ENCODE measurements at regions not wholly inside any gene's neighbourhood (a gene's known extent, or its start where the extent isn't known, plus 50 kb on each side); places are given as distances from the start of the nearest gene placed in this dataset.

DNA sequence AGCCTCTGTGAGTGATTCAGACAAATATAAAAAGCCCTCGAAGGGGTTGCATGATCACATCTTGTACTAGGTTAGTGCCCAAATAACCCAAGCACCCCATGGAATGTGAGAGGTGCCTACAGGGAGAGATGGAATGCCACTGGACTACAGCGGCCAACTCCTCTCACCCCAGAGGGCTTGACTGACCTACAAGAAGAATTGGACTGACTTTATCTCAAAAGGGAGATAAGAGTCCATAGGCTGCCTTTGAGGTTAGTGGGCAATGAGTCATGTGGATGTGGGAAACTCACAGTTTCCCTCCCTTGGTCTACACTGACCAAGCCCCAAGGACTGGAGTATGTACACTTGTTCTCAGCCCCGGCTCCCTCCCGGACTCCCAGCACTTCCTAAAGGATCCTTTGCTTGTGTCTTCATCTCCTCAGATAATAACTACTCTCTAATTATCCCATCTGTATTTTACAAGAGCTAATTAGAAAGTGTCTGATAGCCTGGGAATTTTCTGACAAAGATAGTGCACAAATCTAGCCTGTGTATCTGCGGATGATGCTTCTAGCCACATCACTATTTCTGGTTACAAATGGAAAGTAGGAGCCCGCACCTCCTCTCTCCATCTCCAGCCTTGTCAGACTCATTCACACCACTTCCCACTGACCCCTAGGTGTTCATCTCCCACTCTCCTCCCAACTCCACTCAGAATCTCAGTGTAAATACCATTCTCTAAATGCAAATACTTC, 547.8 kb upstream of the TBL1XR1 start:
- DNase-seq (ENCODE audit: extremely low spot score), result no peak
- H3K36me3 ChIP-seq, result no peaks in the 10 kb centered on the region
- no peak overlapping the region for H3K4me3 ChIP-seq
- 92% methylated on average over 6 of the region's 6 CpGs for WGBS
- intact Hi-C loops (cut with DNase I), result no loop called here
- no peak for TF ChIP-seq POLR2AphosphoS5 (IDR thresholded peaks at IDR 0.05)
- TF ChIP-seq POLR2A (IDR thresholded peaks at IDR 0.05; ENCODE audit: low read depth), result no peak
- TF ChIP-seq, protein P1, sequence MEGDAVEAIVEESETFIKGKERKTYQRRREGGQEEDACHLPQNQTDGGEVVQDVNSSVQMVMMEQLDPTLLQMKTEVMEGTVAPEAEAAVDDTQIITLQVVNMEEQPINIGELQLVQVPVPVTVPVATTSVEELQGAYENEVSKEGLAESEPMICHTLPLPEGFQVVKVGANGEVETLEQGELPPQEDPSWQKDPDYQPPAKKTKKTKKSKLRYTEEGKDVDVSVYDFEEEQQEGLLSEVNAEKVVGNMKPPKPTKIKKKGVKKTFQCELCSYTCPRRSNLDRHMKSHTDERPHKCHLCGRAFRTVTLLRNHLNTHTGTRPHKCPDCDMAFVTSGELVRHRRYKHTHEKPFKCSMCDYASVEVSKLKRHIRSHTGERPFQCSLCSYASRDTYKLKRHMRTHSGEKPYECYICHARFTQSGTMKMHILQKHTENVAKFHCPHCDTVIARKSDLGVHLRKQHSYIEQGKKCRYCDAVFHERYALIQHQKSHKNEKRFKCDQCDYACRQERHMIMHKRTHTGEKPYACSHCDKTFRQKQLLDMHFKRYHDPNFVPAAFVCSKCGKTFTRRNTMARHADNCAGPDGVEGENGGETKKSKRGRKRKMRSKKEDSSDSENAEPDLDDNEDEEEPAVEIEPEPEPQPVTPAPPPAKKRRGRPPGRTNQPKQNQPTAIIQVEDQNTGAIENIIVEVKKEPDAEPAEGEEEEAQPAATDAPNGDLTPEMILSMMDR (IDR thresholded peaks at IDR 0.05), result no peak
- TF ChIP-seq EP300 (IDR thresholded peaks at IDR 0.05), result no peak
- no peaks in the 10 kb centered on the region for H3K9me3 ChIP-seq
- no peaks in the 10 kb centered on the region for H3K27me3 ChIP-seq
- no peak overlapping the region for H3K27ac ChIP-seq (replicated peaks in 1 of 4)
- H3K4me1 ChIP-seq, result peaks cover 7 to 11% (median 8%) of the 10 kb centered on the region in 4 donors

DNA sequence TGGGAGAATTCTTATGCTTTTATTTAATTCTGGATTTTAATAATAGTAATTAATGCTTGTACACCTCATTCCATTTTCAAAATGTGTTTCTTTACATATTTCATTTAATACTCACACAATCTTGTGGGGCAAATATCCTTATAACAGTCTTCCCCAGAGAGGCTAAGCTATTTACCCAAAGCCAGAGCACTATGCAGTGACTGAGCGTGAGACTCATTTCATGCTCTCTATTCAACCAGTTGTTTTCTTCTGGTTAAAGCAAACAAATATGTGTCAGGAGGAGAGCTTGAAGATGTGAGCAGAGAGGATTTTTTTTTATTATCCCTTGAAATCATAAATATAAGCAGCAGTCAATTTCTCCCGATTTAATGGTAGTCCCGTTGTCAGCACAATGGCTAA, 548.3 kb upstream of the TBL1XR1 start:
- Histone ChIP-seq H3K36me3 (no peaks in the 10 kb centered on the region), H3K9me3 (no peaks in the 10 kb centered on the region), H3K4me1 (peaks cover 7 to 11% (median 8%) of the 10 kb centered on the region in 4 donors), H3K27ac (replicated peaks in 1 of 4) (no peak overlapping the region), H3K4me3 (no peak overlapping the region), H3K27me3 (no peaks in the 10 kb centered on the region)
- TF ChIP-seq EP300 (IDR thresholded peaks at IDR 0.05) (no peak), POLR2AphosphoS5 (IDR thresholded peaks at IDR 0.05) (no peak), POLR2A (IDR thresholded peaks at IDR 0.05; ENCODE audit: low read depth) (no peak)
- TF ChIP-seq, protein P1 (IDR thresholded peaks at IDR 0.05), result no peak
- no peak for DNase-seq (ENCODE audit: extremely low spot score)
- intact Hi-C loops (cut with DNase I), result no loop called here
- WGBS, result 77% methylated on average over 3 of the region's 3 CpGs

- 75% methylated on average over 3 of the region's 3 CpGs for WGBS
- Histone ChIP-seq H3K4me1 (peaks cover 7 to 13% (median 8%) of the 10 kb centered on the region in 4 donors), H3K27me3 (no peaks in the 10 kb centered on the region), H3K36me3 (no peaks in the 10 kb centered on the region), H3K9me3 (no peaks in the 10 kb centered on the region), H3K27ac (replicated peaks in 1 of 4) (peak overlapping the region in 1 of 4 donors; percentile 22), H3K4me3 (no peak overlapping the region)
- DNase-seq (ENCODE audit: extremely low spot score), result no peak
- TF ChIP-seq POLR2A (IDR thresholded peaks at IDR 0.05; ENCODE audit: low read depth), result no peak
- TF ChIP-seq, protein P1 (IDR thresholded peaks at IDR 0.05), result no peak
- no peak for TF ChIP-seq POLR2AphosphoS5 (IDR thresholded peaks at IDR 0.05)
- TF ChIP-seq EP300 (IDR thresholded peaks at IDR 0.05), result peak; percentile 56
- intact Hi-C loops (cut with DNase I), result no loop called here
Observed at GRCh38 chr3:177746337-177746933, 549.2 kb upstream of the TBL1XR1 start.

DNA sequence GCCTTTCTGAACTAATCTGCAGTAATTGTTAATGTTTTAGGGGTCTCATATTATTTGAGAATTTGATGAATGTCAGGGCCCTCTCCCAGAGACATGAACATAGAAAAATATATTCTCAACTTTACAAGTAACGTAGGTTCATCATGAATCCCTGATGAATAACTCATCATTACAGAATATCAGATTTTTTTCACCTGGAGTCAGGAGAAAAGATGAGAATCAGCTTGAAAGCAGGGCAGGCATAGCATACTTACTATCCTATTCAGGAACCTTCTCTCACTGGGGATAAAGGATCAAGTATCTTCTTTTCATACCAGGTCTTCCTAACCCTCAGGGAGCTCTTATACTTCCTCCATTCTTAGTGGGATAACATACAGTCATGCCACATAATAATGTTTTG, 552.6 kb upstream of the TBL1XR1 start:
- Histone ChIP-seq H3K4me3 (no peak overlapping the region), H3K36me3 (no peaks in the 10 kb centered on the region), H3K27me3 (no peaks in the 10 kb centered on the region), H3K27ac (replicated peaks in 1 of 4) (no peak overlapping the region), H3K4me1 (peaks cover 27 to 32% (median 29%) of the 10 kb centered on the region in 4 donors), H3K9me3 (no peaks in the 10 kb centered on the region)
- intact Hi-C loops (cut with DNase I), result no loop called here
- 96% methylated on average over 1 of the region's 1 CpG for WGBS
- TF ChIP-seq, protein P1 (IDR thresholded peaks at IDR 0.05), result no peak
- TF ChIP-seq EP300 (IDR thresholded peaks at IDR 0.05) (no peak), POLR2AphosphoS5 (IDR thresholded peaks at IDR 0.05) (no peak), POLR2A (IDR thresholded peaks at IDR 0.05; ENCODE audit: low read depth) (no peak)
- no peak for DNase-seq (ENCODE audit: extremely low spot score)
